Activated effector memory CD4-positive, alpha-beta T cell treated with anti-CD3 and anti-CD28 coated beads, Interleukin-2, amount 50 U/mL, for 16 hours (primary cell): ENCODE measurements at regions not wholly inside any gene's neighbourhood (a gene's known extent, or its start where the extent isn't known, plus 50 kb on each side); places are given as distances from the start of the nearest gene placed in this dataset.
"Not testable (repeated sequence)": the region's sequence is repeated elsewhere in the genome, so short reads cannot be mapped to it uniquely, and the experiment has no call there.

Experiments used
- DNase-seq: peaks from one replicate; pipeline ENCODE4 v3.0.0-alpha.2; 2020

GRCh38 chr20:48350313-48350988, 477.3 kb downstream of the PREX1 start:
- DNase-seq: no peak

DNA sequence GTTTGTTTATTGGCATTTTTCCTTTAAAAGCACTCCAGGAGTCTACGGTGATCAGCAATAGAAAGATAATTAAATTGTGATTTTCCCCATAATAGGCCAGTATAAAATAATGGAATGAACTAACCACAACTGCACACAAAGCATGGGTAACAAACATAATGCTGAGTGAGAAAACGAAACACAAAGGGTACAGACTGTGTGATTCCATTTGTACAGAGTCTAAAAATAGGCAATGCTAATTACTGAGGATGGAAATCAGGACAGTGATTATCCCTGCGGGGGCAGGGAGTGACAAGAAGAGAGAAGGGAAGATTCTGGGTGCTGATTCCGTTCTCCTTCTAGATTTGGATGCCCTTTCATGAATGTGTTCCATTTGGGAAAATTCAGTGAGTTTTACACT, 478.1 kb downstream of the PREX1 start:
- no peak for DNase-seq

DNA sequence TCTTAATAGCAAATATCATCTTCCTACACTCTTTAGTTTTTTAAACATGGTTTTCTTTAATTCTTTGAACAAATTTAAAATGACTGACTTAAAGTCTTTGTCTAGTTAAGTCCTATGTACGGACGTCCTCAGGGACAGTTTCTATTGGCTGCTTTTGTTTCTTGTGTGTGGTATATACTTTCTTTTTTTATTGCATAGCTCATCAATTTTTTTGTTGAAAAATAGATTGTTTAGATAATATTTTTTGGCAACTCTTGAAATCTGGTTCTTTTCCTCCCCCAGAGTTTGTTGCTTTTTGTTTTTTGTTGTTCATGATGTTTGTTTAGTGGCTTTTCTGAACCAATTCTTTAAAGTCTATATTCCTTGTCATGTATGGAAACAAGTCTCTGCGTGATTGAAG, 479.8 kb downstream of the PREX1 start:
- DNase-seq: no peak

DNA sequence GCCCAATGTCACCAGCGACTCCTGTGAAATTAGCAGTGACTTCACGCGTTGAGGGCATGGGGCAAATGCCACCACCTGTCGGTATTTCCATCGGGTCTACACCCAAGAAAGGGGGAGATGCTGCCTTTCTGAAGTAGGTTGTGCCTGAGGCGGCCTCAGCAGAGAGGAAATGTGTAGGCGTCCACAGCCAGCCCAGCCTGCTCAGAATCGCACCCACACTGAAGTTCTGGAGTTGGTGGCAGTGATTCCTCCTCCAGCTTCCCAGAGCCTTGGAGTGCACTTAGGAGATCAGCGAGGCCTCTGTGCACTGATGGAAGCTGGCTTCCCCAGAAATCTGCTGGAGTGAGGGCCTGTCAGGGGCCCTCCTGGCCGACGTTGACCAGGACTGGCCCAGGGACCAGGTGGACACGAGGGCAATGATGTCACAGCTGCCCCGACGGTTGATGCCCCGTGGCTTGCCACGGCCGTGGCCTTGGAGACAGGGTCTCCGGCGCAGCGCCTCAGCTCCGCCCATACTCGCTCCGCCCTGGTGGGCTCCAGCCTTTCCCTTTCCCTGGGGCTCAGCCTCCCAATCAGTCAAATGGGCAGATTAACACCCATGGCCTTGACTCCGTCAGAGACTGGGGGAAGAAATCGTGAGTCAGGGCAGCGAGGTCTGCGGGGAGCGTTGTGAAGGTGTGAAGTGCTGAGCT, 484.8 kb downstream of the PREX1 start:
- DNase-seq: no peak

DNA sequence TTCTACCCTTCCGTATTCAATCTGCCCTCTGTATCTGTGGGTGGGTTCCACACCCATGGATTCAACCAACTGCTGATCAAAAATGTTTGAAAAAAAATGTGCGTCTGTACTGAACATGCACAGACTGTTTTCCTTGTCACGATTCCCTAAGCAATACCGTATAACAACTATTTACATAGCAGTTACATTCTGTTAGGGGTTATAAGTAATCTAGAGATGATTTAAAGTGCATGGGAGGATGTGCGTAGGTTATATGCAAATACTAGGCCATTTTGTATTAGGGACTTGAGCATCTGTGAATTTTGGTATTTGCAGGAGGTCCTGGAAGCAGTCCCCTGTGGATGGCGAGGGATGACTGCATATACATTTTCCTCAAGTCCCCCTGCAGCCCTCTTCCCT, 486.9 kb downstream of the PREX1 start:
- DNase-seq: no peak

DNA sequence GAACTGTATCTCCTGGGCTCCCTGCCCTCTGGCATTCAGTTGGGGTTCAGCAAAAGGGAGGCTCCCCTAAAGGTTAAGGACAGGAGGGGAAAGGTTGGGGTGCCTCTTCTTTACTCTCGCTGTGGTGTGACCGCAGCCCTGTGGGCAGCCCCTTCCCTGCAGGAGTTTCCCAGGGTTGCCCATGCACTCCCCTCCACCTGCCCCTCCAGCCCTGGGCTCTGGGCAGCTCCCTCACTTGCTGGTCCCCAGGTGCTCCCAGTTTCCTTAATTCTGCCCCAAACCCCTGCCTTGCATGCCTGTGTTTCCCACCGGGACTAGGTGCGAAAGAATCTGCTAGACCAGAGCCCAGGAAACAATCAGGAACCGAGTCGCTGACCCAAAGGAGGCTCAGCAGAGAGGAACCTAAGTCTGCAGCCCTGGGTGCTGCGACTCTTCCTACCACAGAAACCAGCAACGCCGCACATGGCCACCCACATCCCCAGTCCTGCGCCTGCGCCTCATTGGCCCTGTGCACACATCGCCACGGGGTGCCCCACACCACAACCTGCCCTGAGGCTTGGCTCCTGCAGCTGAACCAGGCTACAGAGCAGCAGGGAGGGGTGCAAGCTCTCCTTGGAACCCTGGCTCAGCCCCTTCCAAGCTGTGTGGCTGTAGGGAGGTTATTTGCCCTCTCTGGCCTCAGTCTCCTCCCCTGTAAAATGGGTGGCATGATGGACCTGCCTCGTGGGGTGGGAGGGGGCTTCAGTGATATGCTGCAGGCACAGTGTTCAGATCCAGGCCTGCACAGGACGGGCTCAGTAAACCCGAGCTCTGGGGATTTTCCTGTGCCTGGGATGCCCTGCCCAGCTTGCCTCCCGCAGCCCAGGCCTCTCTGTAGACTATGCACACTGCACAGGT, 487.6 kb downstream of the PREX1 start:
- DNase-seq: no peak

DNA sequence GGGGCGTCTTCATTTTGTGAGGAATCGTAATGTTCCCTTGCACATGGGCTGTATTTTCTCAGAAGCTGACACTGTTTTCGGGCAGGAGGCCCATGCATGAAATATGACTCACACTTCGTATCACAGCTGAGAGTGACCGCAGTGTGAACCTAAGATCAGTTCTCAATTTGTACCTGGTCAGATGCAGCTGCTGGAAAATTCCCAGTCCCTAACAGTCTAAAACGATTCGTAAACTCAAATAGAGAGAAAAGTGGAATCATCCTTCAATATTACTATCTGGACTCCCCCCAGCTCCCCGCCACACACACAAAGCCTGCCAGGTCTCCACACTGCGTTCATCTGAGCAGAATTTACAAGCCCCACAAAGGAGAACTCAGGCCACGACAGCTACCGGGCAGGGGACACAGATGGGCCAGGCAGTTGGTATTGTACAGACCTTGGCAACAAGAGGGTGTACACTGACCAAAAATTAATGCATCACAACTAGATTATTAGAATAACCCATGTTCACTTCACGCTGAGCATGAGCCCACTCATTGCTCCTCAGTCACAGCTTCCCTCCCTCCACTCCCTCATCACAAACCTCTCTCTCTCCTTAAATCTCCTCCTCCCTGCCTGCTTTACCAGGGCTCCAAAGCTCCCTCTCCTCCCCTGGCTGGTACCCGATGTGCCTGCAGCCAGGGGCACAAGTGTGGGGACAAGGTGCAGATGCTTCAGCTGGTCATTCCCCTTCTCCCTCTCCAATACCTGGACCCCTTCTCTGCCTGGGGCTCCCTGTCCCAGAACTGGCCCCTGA, 488.4 kb downstream of the PREX1 start:
- DNase-seq: no peak

DNA sequence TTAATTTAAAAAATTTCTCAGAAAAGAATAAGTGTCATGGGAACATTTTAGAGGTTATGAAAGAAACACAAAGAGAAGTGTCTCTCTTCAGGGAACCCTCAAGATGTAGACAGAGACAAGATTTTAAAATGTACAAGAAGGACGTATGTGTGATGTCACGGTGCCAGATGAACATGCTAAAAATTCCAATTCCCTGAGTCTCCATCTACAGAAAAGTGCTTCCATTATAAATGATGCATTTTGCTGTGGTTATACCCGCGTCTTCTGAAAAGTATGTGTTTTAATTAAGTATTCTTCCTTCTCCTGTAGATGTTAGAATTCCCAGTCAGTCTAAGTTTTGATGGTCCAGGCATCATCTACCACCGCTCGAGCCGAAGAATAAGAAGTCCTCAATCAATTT, 489.1 kb downstream of the PREX1 start:
- DNase-seq: no peak

DNA sequence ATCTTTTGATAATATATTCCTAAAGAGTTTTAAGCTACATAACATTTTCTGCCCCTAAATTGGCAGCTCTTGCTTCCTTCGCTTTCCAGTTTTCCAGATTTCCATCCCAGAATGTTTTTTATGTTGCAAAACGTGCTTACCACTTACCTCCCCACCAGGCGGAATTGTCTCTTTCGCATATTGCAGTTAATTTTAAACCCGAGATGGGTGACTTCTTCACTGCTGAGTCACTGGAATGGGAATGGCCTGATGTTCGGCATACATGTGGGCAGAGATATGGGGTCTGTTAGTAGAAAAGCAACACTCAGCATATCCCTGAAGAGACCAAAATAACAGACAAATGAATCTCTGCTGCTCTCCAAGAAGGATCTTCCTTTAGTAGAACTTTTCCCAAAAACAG, 491.2 kb downstream of the PREX1 start:
- DNase-seq: no peak

DNA sequence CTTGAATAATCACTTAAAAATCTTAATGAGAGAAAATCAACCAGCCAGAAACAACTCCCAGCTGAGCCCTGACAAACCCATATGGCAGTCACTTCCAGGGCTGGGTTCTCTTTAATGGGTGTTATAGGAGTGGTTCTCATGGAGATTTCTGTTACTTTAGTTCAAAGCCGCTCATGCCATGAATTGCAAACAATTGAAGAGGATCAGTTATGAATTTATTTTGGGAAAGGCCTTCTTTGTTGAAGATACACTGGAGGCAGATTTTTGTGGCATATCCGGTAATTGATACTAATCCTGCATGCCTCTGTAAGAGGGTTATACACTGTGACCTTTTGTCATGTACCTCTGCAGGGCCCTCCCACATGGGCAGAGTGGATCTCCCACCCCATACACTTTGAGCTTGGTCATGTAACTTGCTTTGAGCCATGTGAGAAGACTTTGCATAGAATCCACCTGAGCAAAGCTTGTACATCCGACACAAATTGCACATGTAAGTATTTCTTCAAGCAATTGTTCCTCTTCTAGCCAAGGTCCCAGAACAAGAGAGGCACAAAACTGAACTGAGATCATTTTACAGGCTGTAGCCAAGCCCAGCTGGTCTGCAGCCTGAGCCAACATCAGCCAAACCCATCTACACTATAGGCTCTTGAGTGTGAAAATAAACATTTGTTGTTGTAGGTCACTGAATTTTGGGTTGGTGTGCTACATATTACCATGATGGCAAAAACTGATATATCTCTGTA, 492.3 kb downstream of the PREX1 start:
- no peak for DNase-seq

- no peak for DNase-seq
These were observed 494.1 kb downstream of the PREX1 start for GRCh38 chr20:48333707-48334106.

- no peak for DNase-seq
These were observed 495.2 kb downstream of the PREX1 start for GRCh38 chr20:48332555-48332954.

DNA sequence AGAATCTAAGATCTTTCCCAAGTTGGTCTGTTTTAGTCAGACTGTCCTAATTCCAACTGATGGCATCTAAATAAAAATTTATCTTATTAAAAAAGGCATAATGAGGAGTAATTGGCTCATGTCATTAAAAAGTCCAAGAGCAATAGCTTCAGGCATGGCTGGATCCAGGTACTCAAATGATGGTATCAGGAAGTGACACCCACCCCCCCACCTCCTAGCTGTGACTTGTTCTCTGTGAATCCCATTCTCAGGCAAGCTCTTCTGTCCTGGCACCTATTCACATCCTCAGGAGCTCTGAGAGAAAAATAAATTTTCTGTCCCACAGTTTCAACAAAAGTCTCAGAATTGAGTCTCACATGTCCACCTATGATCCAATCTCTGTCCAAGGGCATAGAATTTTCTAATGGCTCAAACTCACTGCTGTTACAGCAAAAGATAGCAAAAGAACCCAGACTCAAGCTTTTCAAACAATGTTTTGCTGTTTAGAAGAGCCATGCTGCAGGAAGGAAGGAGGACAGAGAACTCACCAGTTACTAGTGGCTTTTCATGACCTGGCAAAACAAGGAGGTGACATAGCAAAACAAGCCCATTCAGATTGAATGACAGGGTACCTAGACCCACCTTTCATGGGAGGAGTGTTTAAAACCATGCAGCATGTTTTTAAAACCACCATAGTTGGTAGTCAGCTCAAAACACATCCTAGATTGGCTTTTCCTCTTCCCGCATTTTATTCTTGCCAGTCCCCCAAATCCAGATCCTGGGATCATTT, 496.1 kb downstream of the PREX1 start:
- no peak for DNase-seq

DNA sequence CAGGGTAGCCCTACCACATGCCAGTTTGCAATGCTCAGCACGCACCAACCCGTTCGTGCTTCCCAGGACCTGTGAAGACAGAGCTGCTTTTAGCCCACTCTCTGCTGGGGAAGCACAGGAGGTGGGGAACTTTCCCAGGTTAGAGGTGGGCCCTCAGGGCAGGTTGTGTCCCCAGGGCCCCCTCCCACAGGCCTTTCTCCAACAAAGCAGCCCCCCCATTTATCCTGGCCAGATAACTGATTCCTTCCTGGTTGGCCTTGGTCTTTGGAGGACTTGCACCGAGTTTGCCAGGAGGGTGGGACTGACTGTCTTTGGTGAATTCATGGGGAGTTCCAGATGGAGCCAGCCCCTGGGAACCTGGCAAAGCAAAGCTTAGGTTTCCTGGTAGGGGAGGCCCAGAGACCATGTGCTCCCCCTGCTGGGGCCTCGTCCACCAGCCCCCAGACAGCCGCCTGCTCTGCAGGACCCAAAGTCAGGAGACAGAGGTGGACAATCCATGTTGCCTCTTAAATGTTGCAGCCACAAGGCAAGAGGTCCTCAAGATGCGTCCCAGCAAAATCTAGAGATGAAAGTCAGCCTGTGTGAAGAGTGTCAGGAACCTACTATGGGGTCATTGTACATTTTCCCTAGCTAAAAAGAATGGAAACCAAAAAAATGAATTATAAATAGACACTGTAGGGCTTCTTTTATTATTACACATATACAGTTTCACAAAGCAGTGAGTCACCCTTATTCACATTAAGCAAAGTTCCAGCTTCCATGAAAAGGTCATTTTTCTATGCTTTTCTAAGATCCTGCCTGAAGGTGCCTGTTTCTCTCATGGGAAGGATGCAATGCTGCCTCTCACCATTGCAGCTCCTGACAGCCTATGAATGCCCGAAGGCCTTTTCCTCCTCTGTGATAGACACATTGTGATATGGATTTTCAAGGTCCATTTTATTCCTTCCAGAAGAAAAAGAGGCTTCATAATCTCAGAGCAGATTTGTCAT, 497.8 kb downstream of the PREX1 start:
- DNase-seq: no peak

- no peak for DNase-seq
These were observed 498.7 kb downstream of the PREX1 start for GRCh38 chr20:48329031-48329615.

DNA sequence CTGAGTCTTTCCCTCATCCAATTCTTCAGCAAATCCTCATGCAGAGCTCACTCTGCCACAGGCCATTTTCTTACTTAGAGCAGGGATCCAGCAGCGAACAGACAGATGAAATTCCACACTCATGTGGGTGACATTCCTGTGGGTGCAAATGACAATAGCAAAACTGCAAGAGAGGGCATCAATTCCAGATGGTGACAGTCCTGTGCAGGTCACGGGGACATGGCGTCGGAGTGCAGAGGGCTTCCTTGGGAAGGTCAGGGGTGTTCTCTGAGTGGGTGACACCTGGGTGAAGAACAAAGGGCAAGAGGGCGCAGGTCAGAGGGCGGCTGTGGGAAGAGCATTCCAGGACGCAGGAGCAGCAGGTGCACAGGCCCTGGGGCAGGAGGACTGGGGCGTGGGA, 500.0 kb downstream of the PREX1 start:
- DNase-seq: not testable (repeated sequence)

DNA sequence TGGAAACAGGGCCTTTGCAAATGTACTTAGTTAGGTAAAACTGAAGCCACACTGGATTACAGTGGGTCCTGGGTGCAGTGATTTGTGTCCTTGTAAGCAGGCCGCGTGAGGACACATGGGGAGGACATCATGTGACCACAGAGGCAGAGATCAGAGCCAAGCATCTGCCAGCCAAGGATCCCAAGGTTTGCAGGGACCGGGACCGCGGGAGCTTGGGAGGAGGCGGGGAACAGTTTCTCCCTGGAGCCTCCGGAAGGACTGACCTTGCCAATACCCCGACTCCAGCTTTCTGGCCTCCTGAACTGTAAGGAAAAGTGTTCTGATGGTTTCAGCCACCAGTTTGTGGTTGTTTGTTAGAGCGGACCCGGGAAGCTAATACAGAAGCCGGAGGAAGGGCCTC, 500.9 kb downstream of the PREX1 start:
- DNase-seq: no peak

DNA sequence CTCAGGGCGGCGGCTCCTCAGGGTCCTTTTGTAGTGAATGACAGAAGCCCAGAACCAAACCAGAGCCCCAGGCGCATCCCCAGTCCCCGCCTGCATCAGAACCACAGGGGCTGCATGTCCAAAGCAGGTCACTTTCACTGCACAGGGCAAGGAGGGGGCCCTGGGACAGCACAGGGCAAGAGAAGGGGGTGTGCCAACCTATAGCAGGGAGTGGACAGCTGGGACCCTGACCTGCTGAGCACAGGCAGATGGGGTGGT, 501.4 kb downstream of the PREX1 start:
- no peak for DNase-seq

DNA sequence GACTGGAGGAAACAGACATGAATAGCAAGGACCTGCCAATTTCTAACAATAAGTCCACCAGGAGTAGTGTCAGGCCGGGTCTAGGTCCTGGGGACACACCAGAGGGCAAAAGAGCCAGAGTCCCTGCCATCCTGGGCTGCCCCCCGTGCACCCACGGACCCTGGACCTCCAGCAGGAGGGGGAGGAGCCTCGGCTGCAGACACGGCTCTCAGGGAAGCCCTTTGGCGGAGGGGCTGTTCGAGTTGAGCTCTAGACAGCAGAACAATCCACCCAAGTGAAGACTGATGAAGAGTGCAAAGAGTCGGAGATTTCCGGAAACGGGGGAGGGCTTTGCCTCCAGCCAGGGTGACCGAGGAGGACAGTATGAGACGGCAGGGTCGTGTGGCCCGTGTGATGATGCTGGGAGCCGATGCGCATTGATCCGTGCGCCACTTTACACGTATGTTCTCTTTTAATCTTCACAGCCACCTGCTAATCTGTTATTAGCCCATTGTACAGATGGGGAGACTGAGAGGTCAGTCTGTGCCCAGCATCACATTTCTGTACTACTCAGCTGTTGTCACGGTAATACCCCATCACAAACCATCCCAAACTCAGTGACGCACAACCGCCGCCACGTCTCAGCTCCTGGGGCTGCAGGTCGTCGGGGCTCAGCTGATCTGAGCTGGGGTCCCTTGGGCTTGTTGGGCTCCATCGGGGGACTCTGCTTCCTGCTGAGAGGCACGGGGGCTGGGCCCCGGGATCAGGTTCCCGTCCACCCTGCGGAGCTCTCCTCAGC, 502.0 kb downstream of the PREX1 start:
- DNase-seq: no peak
